ENCODE measurements at regions not wholly inside any gene's neighbourhood (a gene's known extent, or its start where the extent isn't known, plus 50 kb on each side); places are given as distances from the start of the nearest gene placed in this dataset.

- DNase-seq (ENCODE audit: low read depth in 1 of 2, low spot score in 1 of 2), result no peak
- TF ChIP-seq REST (IDR thresholded peaks at IDR 0.05; ENCODE audit: insufficient replicate concordance, low read depth), result no peak
- TF ChIP-seq POLR2AphosphoS5 (IDR thresholded peaks at IDR 0.05; ENCODE audit: low read depth), result no peak
- no peak for TF ChIP-seq SPI1 (IDR thresholded peaks at IDR 0.05; ENCODE audit: borderline replicate concordance, low read depth)
- TF ChIP-seq GABPA (IDR thresholded peaks at IDR 0.05; ENCODE audit: low read depth), result no peak
- TF ChIP-seq, protein P1, sequence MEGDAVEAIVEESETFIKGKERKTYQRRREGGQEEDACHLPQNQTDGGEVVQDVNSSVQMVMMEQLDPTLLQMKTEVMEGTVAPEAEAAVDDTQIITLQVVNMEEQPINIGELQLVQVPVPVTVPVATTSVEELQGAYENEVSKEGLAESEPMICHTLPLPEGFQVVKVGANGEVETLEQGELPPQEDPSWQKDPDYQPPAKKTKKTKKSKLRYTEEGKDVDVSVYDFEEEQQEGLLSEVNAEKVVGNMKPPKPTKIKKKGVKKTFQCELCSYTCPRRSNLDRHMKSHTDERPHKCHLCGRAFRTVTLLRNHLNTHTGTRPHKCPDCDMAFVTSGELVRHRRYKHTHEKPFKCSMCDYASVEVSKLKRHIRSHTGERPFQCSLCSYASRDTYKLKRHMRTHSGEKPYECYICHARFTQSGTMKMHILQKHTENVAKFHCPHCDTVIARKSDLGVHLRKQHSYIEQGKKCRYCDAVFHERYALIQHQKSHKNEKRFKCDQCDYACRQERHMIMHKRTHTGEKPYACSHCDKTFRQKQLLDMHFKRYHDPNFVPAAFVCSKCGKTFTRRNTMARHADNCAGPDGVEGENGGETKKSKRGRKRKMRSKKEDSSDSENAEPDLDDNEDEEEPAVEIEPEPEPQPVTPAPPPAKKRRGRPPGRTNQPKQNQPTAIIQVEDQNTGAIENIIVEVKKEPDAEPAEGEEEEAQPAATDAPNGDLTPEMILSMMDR (IDR thresholded peaks at IDR 0.05; ENCODE audit: insufficient read depth, low read length), result no peak
- Histone ChIP-seq H3K27me3 (ENCODE audit: insufficient read depth, poor library complexity, severe bottlenecking) (no peaks in the 10 kb centered on the region), H3K27ac (replicated peaks) (no peak overlapping the region), H3K4me3 (replicated peaks; ENCODE audit: insufficient read depth, low read length) (no peak overlapping the region)
These were observed 268.5 kb downstream of the FOXG1 start for GRCh38 chr14:29035134-29035533.

GRCh38 chr14:29037411-29037810, 270.8 kb downstream of the FOXG1 start:
- Histone ChIP-seq H3K4me3 (replicated peaks; ENCODE audit: insufficient read depth, low read length) (no peak overlapping the region), H3K27ac (replicated peaks) (no peak overlapping the region), H3K27me3 (ENCODE audit: insufficient read depth, poor library complexity, severe bottlenecking) (no peaks in the 10 kb centered on the region)
- TF ChIP-seq SPI1 (IDR thresholded peaks at IDR 0.05; ENCODE audit: borderline replicate concordance, low read depth) (no peak), POLR2AphosphoS5 (IDR thresholded peaks at IDR 0.05; ENCODE audit: low read depth) (no peak), REST (IDR thresholded peaks at IDR 0.05; ENCODE audit: insufficient replicate concordance, low read depth) (no peak), GABPA (IDR thresholded peaks at IDR 0.05; ENCODE audit: low read depth) (no peak)
- TF ChIP-seq, protein P1 (IDR thresholded peaks at IDR 0.05; ENCODE audit: insufficient read depth, low read length), result no peak
- DNase-seq (ENCODE audit: low read depth in 1 of 2, low spot score in 1 of 2), result no peak

- Histone ChIP-seq H3K27ac (replicated peaks) (no peak overlapping the region), H3K27me3 (ENCODE audit: insufficient read depth, poor library complexity, severe bottlenecking) (no peaks in the 10 kb centered on the region), H3K4me3 (replicated peaks; ENCODE audit: insufficient read depth, low read length) (no peak overlapping the region)
- DNase-seq (ENCODE audit: low read depth in 1 of 2, low spot score in 1 of 2), result no peak
- TF ChIP-seq SPI1 (IDR thresholded peaks at IDR 0.05; ENCODE audit: borderline replicate concordance, low read depth) (no peak), GABPA (IDR thresholded peaks at IDR 0.05; ENCODE audit: low read depth) (no peak), REST (IDR thresholded peaks at IDR 0.05; ENCODE audit: insufficient replicate concordance, low read depth) (no peak), POLR2AphosphoS5 (IDR thresholded peaks at IDR 0.05; ENCODE audit: low read depth) (no peak)
- TF ChIP-seq, protein P1 (IDR thresholded peaks at IDR 0.05; ENCODE audit: insufficient read depth, low read length), result no peak
These were observed 272.6 kb downstream of the FOXG1 start for GRCh38 chr14:29039171-29039570.
